NCI-H526 (cell line): ENCODE measurements at regions not wholly inside any gene's neighbourhood (a gene's known extent, or its start where the extent isn't known, plus 50 kb on each side); places are given as distances from the start of the nearest gene placed in this dataset.
"Not testable (repeated sequence)": the region's sequence is repeated elsewhere in the genome, so short reads cannot be mapped to it uniquely, and the experiment has no call there.

Source experiments
- DNase-seq, 2 experiments: peaks; one replicate each; lab custom pipeline; 2025; lab: John Stamatoyannopoulos, UW

GRCh38 chr18:15060279-15060880, 312.4 kb downstream of the ANKRD30B start:
- not testable (repeated sequence) for DNase-seq

GRCh38 chr18:15061289-15061896, 313.4 kb downstream of the ANKRD30B start:
- DNase-seq = not testable (repeated sequence)

- DNase-seq = not testable (repeated sequence)
These were observed 318.5 kb downstream of the ANKRD30B start for GRCh38 chr18:15066434-15066833.

- DNase-seq = not testable (repeated sequence)
These were observed 323.3 kb downstream of the ANKRD30B start for GRCh38 chr18:15071311-15071710.
